Testis (tissue), 2 donors: ENCODE measurements at regions not wholly inside any gene's neighbourhood (a gene's known extent, or its start where the extent isn't known, plus 50 kb on each side); places are given as distances from the start of the nearest gene placed in this dataset.

ENCODE experiments used
- DNase-seq: peaks from one replicate; pipeline ENCODE4 v3.0.0-alpha.2; 2019
- H3K27ac ChIP-seq, 2 donors: fragments of 200-600 bp; sonication (generic); one replicate each; pipeline ENCODE4 v1.5.1; 2019
- H3K27me3 ChIP-seq: fragments of 200-600 bp; sonication (generic); one replicate; pipeline ENCODE4 v1.5.1; 2019
- H3K36me3 ChIP-seq: fragments of 200-600 bp; sonication (generic); one replicate; pipeline ENCODE4 v1.5.1; 2017; ENCODE audit warnings: low read depth; ENCODE audit errors: missing control alignments
- H3K4me1 ChIP-seq: fragments of 200-600 bp; sonication (generic); one replicate; pipeline ENCODE4 v1.5.1; 2019
- H3K4me3 ChIP-seq, 2 donors: fragments of 200-600 bp; sonication (generic); one replicate each; pipeline ENCODE4 v1.5.1; 2017 to 2019
- H3K9me3 ChIP-seq: fragments of 200-600 bp; sonication (generic); one replicate; pipeline ENCODE4 v1.5.1; 2017
- CTCF ChIP-seq, 3 experiments: fragments of 450-650 bp in 2 of 3; fragments of 200-600 bp in 1 of 3; sonication (generic) in 1 of 3; IDR thresholded peaks; one replicate each; pipeline ENCODE4 v1.5.1; 2016 to 2019; ENCODE audit warnings: antibody characterized with exemption in 3 of 3, mild to moderate bottlenecking in 2 of 3, moderate library complexity in 1 of 3
- POLR2A ChIP-seq: fragments of 450-650 bp; IDR thresholded peaks from one replicate; pipeline ENCODE4 v1.6.1; 2017; ENCODE audit warnings: antibody characterized with exemption, mild to moderate bottlenecking, moderate library complexity
- WGBS, 2 donors: methylation state at CpG; one replicate each; pipeline ENCODE4 v1.1.5; 2018; 5-methylcytosine and 5-hydroxymethylcytosine counted together
- intact Hi-C: fragments of 100-400 bp; cut with DNase I; formaldehyde crosslinking; loops from one replicate; pipeline ENCODE4 v1.15.1; 2023; ENCODE audit warnings: low total_unique reads

- no peaks in the 10 kb centered on the region for H3K9me3 ChIP-seq
- no peaks in the 10 kb centered on the region for H3K36me3 ChIP-seq
- intact Hi-C loops = no loop called here
- TF ChIP-seq POLR2A = no peak
- TF ChIP-seq CTCF (IDR thresholded peaks at IDR 0.05) = no peak
- no peak overlapping the region for H3K27ac ChIP-seq
- no peaks in the 10 kb centered on the region for H3K27me3 ChIP-seq
- H3K4me1 ChIP-seq = no peaks in the 10 kb centered on the region
- WGBS, 2 donors = 96 to 97% methylated on average over 2 of the region's 2 CpGs
- DNase-seq = no peak
- H3K4me3 ChIP-seq = no peak overlapping the region
Measured at GRCh38 chr6:121748850-121749249, 313.4 kb downstream of the GJA1 start.

GRCh38 chr6:121755485-121755884, 320.0 kb downstream of the GJA1 start:
- H3K4me3 ChIP-seq = no peak overlapping the region
- no peak overlapping the region for H3K27ac ChIP-seq
- intact Hi-C loops = no loop called here
- H3K4me1 ChIP-seq = no peaks in the 10 kb centered on the region
- TF ChIP-seq CTCF (IDR thresholded peaks at IDR 0.05) = no peak
- no peak for TF ChIP-seq POLR2A
- no peaks in the 10 kb centered on the region for H3K36me3 ChIP-seq
- no peaks in the 10 kb centered on the region for H3K27me3 ChIP-seq
- no peaks in the 10 kb centered on the region for H3K9me3 ChIP-seq
- 98 to 100% methylated on average over 1 of the region's 1 CpG for WGBS, 2 donors
- no peak for DNase-seq

- Histone ChIP-seq H3K4me3 (no peak overlapping the region), H3K27ac (no peak overlapping the region), H3K4me1 (no peaks in the 10 kb centered on the region), H3K36me3 (no peaks in the 10 kb centered on the region), H3K9me3 (no peaks in the 10 kb centered on the region), H3K27me3 (no peaks in the 10 kb centered on the region)
- intact Hi-C loops = no loop called here
- DNase-seq = no peak
- TF ChIP-seq CTCF (IDR thresholded peaks at IDR 0.05) = no peak
- TF ChIP-seq POLR2A = no peak
- WGBS, 2 donors = 58 to 71% methylated on average over 1 of the region's 1 CpG
Measured at GRCh38 chr6:121756666-121757065, 321.2 kb downstream of the GJA1 start.

- intact Hi-C loops = no loop called here
- 77 to 86% methylated on average over 1 of the region's 1 CpG for WGBS, 2 donors
- H3K27ac ChIP-seq = no peak overlapping the region
Measured at GRCh38 chr6:121759370-121759769, 323.9 kb downstream of the GJA1 start.

More at GRCh38 chr6:121759370-121759769, 323.9 kb downstream of the GJA1 start:
- Histone ChIP-seq H3K27me3 (no peaks in the 10 kb centered on the region), H3K4me1 (no peaks in the 10 kb centered on the region), H3K36me3 (no peaks in the 10 kb centered on the region), H3K4me3 (no peak overlapping the region), H3K9me3 (no peaks in the 10 kb centered on the region)
- no peak for TF ChIP-seq CTCF (IDR thresholded peaks at IDR 0.05)
- no peak for TF ChIP-seq POLR2A
- DNase-seq = no peak
